ENCODE measurements at regions not wholly inside any gene's neighbourhood (a gene's known extent, or its start where the extent isn't known, plus 50 kb on each side); places are given as distances from the start of the nearest gene placed in this dataset.
A peak's percentile ranks its signal among the peaks of the same experiment; 100 is the strongest.

GRCh38 chr21:26715878-26716506, 129.2 kb downstream of the ADAMTS1 start:
- H3K4me3 Mint-ChIP-seq = no peak overlapping the region
- H3K36me3 Mint-ChIP-seq = no peaks in the 10 kb centered on the region
- DNase-seq (ENCODE audit: low spot score in 2 of 2, unreplicated experiment in 2 of 2) = peak in 1 of 2 experiments; percentile 52
- no peak overlapping the region for H3K27ac Mint-ChIP-seq
- H3K27me3 Mint-ChIP-seq (ENCODE audit: low read depth) = no peaks in the 10 kb centered on the region
- peaks cover 4% of the 10 kb centered on the region for H3K4me1 Mint-ChIP-seq
- peak; percentile 73 for TF ChIP-seq CTCF (IDR thresholded peaks at IDR 0.05; ENCODE audit: unreplicated experiment)
- no peaks in the 10 kb centered on the region for H3K9me3 Mint-ChIP-seq

- peaks cover 4% of the 10 kb centered on the region for H3K4me1 Mint-ChIP-seq
- no peak for TF ChIP-seq CTCF (IDR thresholded peaks at IDR 0.05; ENCODE audit: unreplicated experiment)
- no peaks in the 10 kb centered on the region for H3K27me3 Mint-ChIP-seq (ENCODE audit: low read depth)
- H3K36me3 Mint-ChIP-seq = no peaks in the 10 kb centered on the region
- no peak overlapping the region for H3K27ac Mint-ChIP-seq
- no peaks in the 10 kb centered on the region for H3K9me3 Mint-ChIP-seq
- no peak for DNase-seq (ENCODE audit: low spot score in 2 of 2, unreplicated experiment in 2 of 2)
- no peak overlapping the region for H3K4me3 Mint-ChIP-seq
These were observed 130.1 kb downstream of the ADAMTS1 start for GRCh38 chr21:26715116-26715515.

- H3K27ac Mint-ChIP-seq = no peak overlapping the region
- no peak for TF ChIP-seq CTCF (IDR thresholded peaks at IDR 0.05; ENCODE audit: unreplicated experiment)
- H3K36me3 Mint-ChIP-seq = no peaks in the 10 kb centered on the region
- H3K27me3 Mint-ChIP-seq (ENCODE audit: low read depth) = no peaks in the 10 kb centered on the region
- H3K4me3 Mint-ChIP-seq = no peak overlapping the region
- H3K4me1 Mint-ChIP-seq = no peaks in the 10 kb centered on the region
- no peaks in the 10 kb centered on the region for H3K9me3 Mint-ChIP-seq
- DNase-seq (ENCODE audit: low spot score in 2 of 2, unreplicated experiment in 2 of 2) = no peak
These were observed 135.1 kb downstream of the ADAMTS1 start for GRCh38 chr21:26710155-26710554.

- Mint-ChIP-seq H3K27me3 (ENCODE audit: low read depth) (no peaks in the 10 kb centered on the region), H3K4me1 (no peaks in the 10 kb centered on the region), H3K9me3 (no peaks in the 10 kb centered on the region), H3K4me3 (no peak overlapping the region), H3K27ac (no peak overlapping the region), H3K36me3 (no peaks in the 10 kb centered on the region)
- no peak for DNase-seq (ENCODE audit: low spot score in 2 of 2, unreplicated experiment in 2 of 2)
- TF ChIP-seq CTCF (IDR thresholded peaks at IDR 0.05; ENCODE audit: unreplicated experiment) = no peak
These were observed 136.0 kb upstream of the CYYR1 start for GRCh38 chr21:26709090-26709489.

- no peak for TF ChIP-seq CTCF (IDR thresholded peaks at IDR 0.05; ENCODE audit: unreplicated experiment)
These were observed 135.2 kb upstream of the CYYR1 start for GRCh38 chr21:26708223-26708800.

More at GRCh38 chr21:26708223-26708800, 135.2 kb upstream of the CYYR1 start:
- DNase-seq (ENCODE audit: low spot score in 2 of 2, unreplicated experiment in 2 of 2) = no peak
- H3K4me1 Mint-ChIP-seq = no peaks in the 10 kb centered on the region
- no peaks in the 10 kb centered on the region for H3K27me3 Mint-ChIP-seq (ENCODE audit: low read depth)
- no peaks in the 10 kb centered on the region for H3K9me3 Mint-ChIP-seq
- no peaks in the 10 kb centered on the region for H3K36me3 Mint-ChIP-seq
- H3K27ac Mint-ChIP-seq = no peak overlapping the region
- no peak overlapping the region for H3K4me3 Mint-ChIP-seq

Data from mesothelial cell of epicardium (in vitro differentiated cells).